ENCODE measurements at regions not wholly inside any gene's neighbourhood (a gene's known extent, or its start where the extent isn't known, plus 50 kb on each side); places are given as distances from the start of the nearest gene placed in this dataset.
A peak's percentile ranks its signal among the peaks of the same experiment; 100 is the strongest.

DNA sequence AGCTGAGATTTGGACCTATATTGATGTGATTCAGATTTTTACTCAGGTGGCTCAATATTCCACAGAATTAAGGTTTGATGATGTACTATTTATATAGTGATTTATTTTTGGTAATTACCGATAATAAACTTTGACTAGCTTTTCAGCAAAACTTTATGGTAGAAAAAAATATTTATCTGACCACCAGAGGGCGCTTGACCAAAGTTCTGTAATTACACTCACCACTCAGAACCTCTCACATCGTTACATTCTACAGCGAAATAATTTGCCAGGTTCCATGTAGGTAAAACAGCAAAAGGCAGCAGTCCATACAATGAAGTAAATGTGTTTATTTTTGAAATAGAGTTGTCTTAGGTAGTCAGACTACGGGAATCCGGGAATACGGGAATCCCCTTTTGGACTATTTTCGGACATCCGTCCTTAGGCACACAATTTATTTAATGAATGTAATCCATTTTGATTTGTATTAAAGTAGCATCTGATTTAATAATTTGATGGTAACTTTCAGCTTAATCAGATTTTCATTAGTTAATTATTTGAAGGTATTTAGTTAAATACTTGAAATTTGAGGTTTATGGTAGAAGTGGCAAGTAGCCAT is 143.0 kb upstream of the DDHD1 start:
- no peaks in the 10 kb centered on the region for H3F3A ChIP-seq (ENCODE audit: control insufficient read depth, insufficient read depth)
- no peaks in the 10 kb centered on the region for H3K9me3 ChIP-seq (ENCODE audit: control insufficient read depth, insufficient read depth, low read length)
- H3K9me2 ChIP-seq (replicated peaks; ENCODE audit: control insufficient read depth, low read length) = no peaks in the 10 kb centered on the region
- no peak overlapping the region for H3K4me3 ChIP-seq (ENCODE audit: low read length)
- H3K27me3 ChIP-seq (ENCODE audit: control insufficient read depth, low read length) = no peaks in the 10 kb centered on the region
- H3K79me2 ChIP-seq (ENCODE audit: control insufficient read depth, low read length) = no peaks in the 10 kb centered on the region
- TF ChIP-seq, protein P1, sequence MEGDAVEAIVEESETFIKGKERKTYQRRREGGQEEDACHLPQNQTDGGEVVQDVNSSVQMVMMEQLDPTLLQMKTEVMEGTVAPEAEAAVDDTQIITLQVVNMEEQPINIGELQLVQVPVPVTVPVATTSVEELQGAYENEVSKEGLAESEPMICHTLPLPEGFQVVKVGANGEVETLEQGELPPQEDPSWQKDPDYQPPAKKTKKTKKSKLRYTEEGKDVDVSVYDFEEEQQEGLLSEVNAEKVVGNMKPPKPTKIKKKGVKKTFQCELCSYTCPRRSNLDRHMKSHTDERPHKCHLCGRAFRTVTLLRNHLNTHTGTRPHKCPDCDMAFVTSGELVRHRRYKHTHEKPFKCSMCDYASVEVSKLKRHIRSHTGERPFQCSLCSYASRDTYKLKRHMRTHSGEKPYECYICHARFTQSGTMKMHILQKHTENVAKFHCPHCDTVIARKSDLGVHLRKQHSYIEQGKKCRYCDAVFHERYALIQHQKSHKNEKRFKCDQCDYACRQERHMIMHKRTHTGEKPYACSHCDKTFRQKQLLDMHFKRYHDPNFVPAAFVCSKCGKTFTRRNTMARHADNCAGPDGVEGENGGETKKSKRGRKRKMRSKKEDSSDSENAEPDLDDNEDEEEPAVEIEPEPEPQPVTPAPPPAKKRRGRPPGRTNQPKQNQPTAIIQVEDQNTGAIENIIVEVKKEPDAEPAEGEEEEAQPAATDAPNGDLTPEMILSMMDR (IDR thresholded peaks at IDR 0.05; ENCODE audit: low read depth, low read length, poor library complexity, severe bottlenecking) = peak; percentile 62
- no peak for TF ChIP-seq EZH2phosphoT487 (IDR thresholded peaks at IDR 0.05; ENCODE audit: borderline replicate concordance, low read length)
- no peak overlapping the region for H3K4me2 ChIP-seq (ENCODE audit: low read length)
- no peaks in the 10 kb centered on the region for H3K4me1 ChIP-seq (ENCODE audit: control insufficient read depth, low read length)
- H4K20me1 ChIP-seq (ENCODE audit: control insufficient read depth, insufficient read depth, low read depth, low read length) = no peaks in the 10 kb centered on the region
- no peak overlapping the region for H3K27ac ChIP-seq (ENCODE audit: low read depth, low read length)
- H3K36me3 ChIP-seq (ENCODE audit: control insufficient read depth, low read length) = no peaks in the 10 kb centered on the region

DNA sequence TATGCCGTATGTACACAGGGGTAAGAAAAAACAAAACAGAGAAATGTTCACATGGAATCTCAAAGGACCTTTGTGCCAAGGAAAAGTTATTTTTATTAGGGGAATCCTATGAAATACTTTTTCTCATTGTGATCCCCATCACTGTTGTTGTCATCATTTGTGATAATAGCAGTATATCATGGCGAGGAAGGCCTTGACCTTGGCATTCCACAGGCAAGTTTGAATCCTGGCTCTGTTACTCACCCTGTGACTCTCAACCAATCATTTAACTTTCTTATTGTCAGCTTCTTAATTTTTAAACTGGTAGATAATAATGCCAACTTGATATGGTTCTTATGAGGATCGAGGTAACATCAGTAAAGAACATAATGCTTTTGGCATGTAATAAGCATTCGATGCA is 142.2 kb upstream of the DDHD1 start:
- no peaks in the 10 kb centered on the region for H3F3A ChIP-seq (ENCODE audit: control insufficient read depth, insufficient read depth)
- no peaks in the 10 kb centered on the region for H3K36me3 ChIP-seq (ENCODE audit: control insufficient read depth, low read length)
- no peaks in the 10 kb centered on the region for H3K9me2 ChIP-seq (replicated peaks; ENCODE audit: control insufficient read depth, low read length)
- no peaks in the 10 kb centered on the region for H3K79me2 ChIP-seq (ENCODE audit: control insufficient read depth, low read length)
- H3K27me3 ChIP-seq (ENCODE audit: control insufficient read depth, low read length) = no peaks in the 10 kb centered on the region
- H3K4me3 ChIP-seq (ENCODE audit: low read length) = no peak overlapping the region
- no peak for TF ChIP-seq EZH2phosphoT487 (IDR thresholded peaks at IDR 0.05; ENCODE audit: borderline replicate concordance, low read length)
- TF ChIP-seq, protein P1 (IDR thresholded peaks at IDR 0.05; ENCODE audit: low read depth, low read length, poor library complexity, severe bottlenecking) = no peak
- no peaks in the 10 kb centered on the region for H3K9me3 ChIP-seq (ENCODE audit: control insufficient read depth, insufficient read depth, low read length)
- no peaks in the 10 kb centered on the region for H4K20me1 ChIP-seq (ENCODE audit: control insufficient read depth, insufficient read depth, low read depth, low read length)
- no peak overlapping the region for H3K4me2 ChIP-seq (ENCODE audit: low read length)
- H3K27ac ChIP-seq (ENCODE audit: low read depth, low read length) = no peak overlapping the region
- no peaks in the 10 kb centered on the region for H3K4me1 ChIP-seq (ENCODE audit: control insufficient read depth, low read length)

DNA sequence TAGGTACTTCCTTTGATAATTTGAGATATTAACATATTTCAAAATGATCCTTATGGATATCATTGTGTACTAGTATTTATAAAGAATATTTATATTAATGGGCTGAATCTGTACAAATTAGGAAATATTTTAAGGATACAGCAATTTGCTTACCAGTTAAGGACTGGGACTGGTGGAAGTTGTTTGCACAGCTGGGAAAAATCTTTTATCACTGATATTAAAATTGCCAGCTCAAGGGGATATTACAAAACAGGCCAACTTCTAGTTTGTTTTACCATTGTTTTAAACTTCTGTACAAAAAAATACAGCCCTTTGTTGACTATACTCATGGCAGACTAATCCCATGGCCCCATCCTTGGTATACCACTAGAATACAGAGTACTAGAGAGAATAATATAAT is 133.2 kb upstream of the DDHD1 start:
- TF ChIP-seq, protein P1 (IDR thresholded peaks at IDR 0.05; ENCODE audit: low read depth, low read length, poor library complexity, severe bottlenecking) = no peak
- TF ChIP-seq EZH2phosphoT487 (IDR thresholded peaks at IDR 0.05; ENCODE audit: borderline replicate concordance, low read length) = no peak
- H4K20me1 ChIP-seq (ENCODE audit: control insufficient read depth, insufficient read depth, low read depth, low read length) = no peaks in the 10 kb centered on the region
- no peaks in the 10 kb centered on the region for H3F3A ChIP-seq (ENCODE audit: control insufficient read depth, insufficient read depth)
- no peaks in the 10 kb centered on the region for H3K4me1 ChIP-seq (ENCODE audit: control insufficient read depth, low read length)
- H3K79me2 ChIP-seq (ENCODE audit: control insufficient read depth, low read length) = no peaks in the 10 kb centered on the region
- H3K36me3 ChIP-seq (ENCODE audit: control insufficient read depth, low read length) = no peaks in the 10 kb centered on the region
- no peaks in the 10 kb centered on the region for H3K9me2 ChIP-seq (replicated peaks; ENCODE audit: control insufficient read depth, low read length)
- no peak overlapping the region for H3K4me2 ChIP-seq (ENCODE audit: low read length)
- no peak overlapping the region for H3K27ac ChIP-seq (ENCODE audit: low read depth, low read length)
- H3K4me3 ChIP-seq (ENCODE audit: low read length) = no peak overlapping the region
- H3K27me3 ChIP-seq (ENCODE audit: control insufficient read depth, low read length) = no peaks in the 10 kb centered on the region
- no peaks in the 10 kb centered on the region for H3K9me3 ChIP-seq (ENCODE audit: control insufficient read depth, insufficient read depth, low read length)

Data from DOHH2 (cell line).